H9 (cell line): ENCODE measurements at regions not wholly inside any gene's neighbourhood (a gene's known extent, or its start where the extent isn't known, plus 50 kb on each side); places are given as distances from the start of the nearest gene placed in this dataset.
A peak's percentile ranks its signal among the peaks of the same experiment; 100 is the strongest.

Experiments
- DNase-seq: peaks from one replicate; pipeline ENCODE4 v3.0.0-alpha.2; 2017
- H2AFZ ChIP-seq: one replicate; pipeline ENCODE4 v1.6.1; 2013; ENCODE audit warnings: mild to moderate bottlenecking, low read length, control low read depth, moderate library complexity
- H2AK5ac ChIP-seq: 2 replicates; pipeline ENCODE4 v1.6.1; 2013; ENCODE audit warnings: low read length, control low read depth, mixed read lengths; ENCODE audit not compliant: insufficient read length
- H2BK120ac ChIP-seq: one replicate; pipeline ENCODE4 v1.6.1; 2013; ENCODE audit warnings: low read depth, mild to moderate bottlenecking, low read length, control low read depth, inconsistent platforms; ENCODE audit not compliant: poor library complexity, severe bottlenecking
- H2BK12ac ChIP-seq: 2 replicates; pipeline ENCODE4 v1.6.1; 2013; ENCODE audit warnings: low read length, control low read depth, mixed read lengths, low read depth; ENCODE audit not compliant: insufficient read length
- H2BK15ac ChIP-seq: 2 replicates; pipeline ENCODE4 v1.6.1; 2013; ENCODE audit warnings: low read depth, low read length, control low read depth
- H2BK20ac ChIP-seq: one replicate; pipeline ENCODE4 v1.6.1; 2013; ENCODE audit warnings: low read depth, mild to moderate bottlenecking, low read length, control low read depth, inconsistent platforms; ENCODE audit not compliant: poor library complexity, severe bottlenecking
- H2BK5ac ChIP-seq: 2 replicates; pipeline ENCODE4 v1.6.1; 2013; ENCODE audit warnings: low read length, control low read depth, mixed read lengths; ENCODE audit not compliant: insufficient read length
- H3K14ac ChIP-seq: 2 replicates; pipeline ENCODE4 v1.6.1; 2013; ENCODE audit warnings: low read length, control low read depth; ENCODE audit not compliant: insufficient read depth
- H3K18ac ChIP-seq: 2 replicates; pipeline ENCODE4 v1.6.1; 2013; ENCODE audit warnings: low read depth, mild to moderate bottlenecking, mixed read lengths, low read length, control low read depth; ENCODE audit not compliant: insufficient read length
- H3K23ac ChIP-seq: 2 replicates; pipeline ENCODE4 v1.6.1; 2013; ENCODE audit warnings: low read length, control low read depth, mixed read lengths, low read depth; ENCODE audit not compliant: insufficient read length
- H3K23me2 ChIP-seq: 2 replicates; pipeline ENCODE4 v1.6.1; 2013; ENCODE audit warnings: low read depth, mild to moderate bottlenecking, mixed read lengths, low read length, control low read depth; ENCODE audit not compliant: insufficient read length, poor library complexity, severe bottlenecking
- H3K27ac ChIP-seq: 2 replicates; pipeline ENCODE4 v1.5.1; 2013; ENCODE audit warnings: low read length, control low read depth, mixed read lengths, low read depth; ENCODE audit not compliant: insufficient read length
- H3K27me3 ChIP-seq: 2 replicates; pipeline ENCODE4 v1.6.1; 2013; ENCODE audit warnings: low read length, control low read depth, inconsistent platforms; ENCODE audit not compliant: insufficient read depth
- H3K4ac ChIP-seq: 2 replicates; pipeline ENCODE4 v1.6.1; 2013; ENCODE audit warnings: low read depth, mild to moderate bottlenecking, control low read depth, inconsistent platforms, low read length, moderate library complexity
- H3K4me1 ChIP-seq: 2 replicates; pipeline ENCODE4 v1.6.1; 2013; ENCODE audit warnings: low read length, control low read depth, inconsistent platforms; ENCODE audit not compliant: insufficient read depth
- H3K4me2 ChIP-seq: 2 replicates; pipeline ENCODE4 v1.6.1; 2013; ENCODE audit warnings: low read length, control low read depth, mixed read lengths; ENCODE audit not compliant: insufficient read length, insufficient read depth
- H3K56ac ChIP-seq: 2 replicates; pipeline ENCODE4 v1.6.1; 2013; ENCODE audit warnings: low read depth, mild to moderate bottlenecking, mixed read lengths, low read length, control low read depth; ENCODE audit not compliant: insufficient read length
- H3K79me1 ChIP-seq: 2 replicates; pipeline ENCODE4 v1.6.1; 2013; ENCODE audit warnings: low read depth, mild to moderate bottlenecking, moderate library complexity, low read length, control low read depth, inconsistent platforms; ENCODE audit not compliant: insufficient read depth, poor library complexity, severe bottlenecking
- H3K79me2 ChIP-seq: 2 replicates; pipeline ENCODE4 v1.6.1; 2013; ENCODE audit warnings: low read length, control low read depth, inconsistent platforms; ENCODE audit not compliant: insufficient read depth
- H3K9ac ChIP-seq: 2 replicates; pipeline ENCODE4 v1.6.1; 2013; ENCODE audit warnings: low read length, control low read depth, mixed read lengths; ENCODE audit not compliant: insufficient read length; ENCODE audit errors: extremely low read depth
- H3K9me3 ChIP-seq: one replicate; pipeline ENCODE4 v1.6.1; 2013; ENCODE audit warnings: low read depth, low read length, inconsistent platforms; ENCODE audit not compliant: control insufficient read depth
- H3T11ph ChIP-seq: one replicate; pipeline ENCODE4 v1.6.1; 2013; ENCODE audit warnings: mild to moderate bottlenecking, low read length, control low read depth, inconsistent platforms
- H4K20me1 ChIP-seq: one replicate; pipeline ENCODE4 v1.6.1; 2013; ENCODE audit not compliant: control insufficient read depth, insufficient read length, insufficient read depth
- H4K5ac ChIP-seq: 2 replicates; pipeline ENCODE4 v1.6.1; 2013; ENCODE audit warnings: low read depth, mild to moderate bottlenecking, mixed read lengths, low read length, control low read depth; ENCODE audit not compliant: insufficient read length
- H4K8ac ChIP-seq: replicated peaks from 2 replicates; pipeline ENCODE4 v1.6.1; 2013; ENCODE audit warnings: low read length, control low read depth, mixed read lengths, low read depth; ENCODE audit not compliant: insufficient read length
- H4K91ac ChIP-seq: 2 replicates; pipeline ENCODE4 v1.6.1; 2013; ENCODE audit warnings: low read depth, mild to moderate bottlenecking, moderate library complexity, mixed read lengths, low read length, control low read depth; ENCODE audit not compliant: insufficient read length
- H3K27ac Mint-ChIP-seq, 3 experiments: 2 replicates in 2 of 3; 3 replicates in 1 of 3; pipeline ENCODE4 v1.8.0; 2020 to 2021; ENCODE audit warnings: mixed read lengths in 3 of 3, mild to moderate bottlenecking in 1 of 3, moderate library complexity in 1 of 3
- H3K27me3 Mint-ChIP-seq: 2 replicates; pipeline ENCODE4 v1.8.0; 2021; ENCODE audit warnings: low read depth, mild to moderate bottlenecking, moderate library complexity, mixed read lengths
- H3K36me3 Mint-ChIP-seq, 3 experiments: 2 replicates in 2 of 3; 3 replicates in 1 of 3; pipeline ENCODE4 v1.8.0; 2020 to 2021; ENCODE audit warnings: low read depth in 3 of 3, mixed read lengths in 3 of 3; ENCODE audit not compliant: insufficient read depth in 1 of 3
- H3K4me1 Mint-ChIP-seq, 2 experiments: 2 replicates each; pipeline ENCODE4 v1.8.0; 2020; ENCODE audit warnings: mixed read lengths in 2 of 2
- H3K4me3 Mint-ChIP-seq, 2 experiments: 2 replicates in 1 of 2; 3 replicates in 1 of 2; pipeline ENCODE4 v1.8.0; 2020 to 2021; ENCODE audit warnings: mild to moderate bottlenecking in 2 of 2, mixed read lengths in 2 of 2, moderate library complexity in 1 of 2
- H3K9me3 Mint-ChIP-seq, 2 experiments: 2 replicates in 1 of 2; 3 replicates in 1 of 2; pipeline ENCODE4 v1.8.0; 2020; ENCODE audit warnings: mild to moderate bottlenecking in 2 of 2, mixed read lengths in 2 of 2, moderate library complexity in 1 of 2
- WGBS: extraction: QIAGEN DNeasy Blood & Tissue Kit; methylation state at CpG from one replicate; pipeline ENCODE4 v1.1.7; 2013; ENCODE audit warnings: missing lambda C conversion rate, low lambda C conversion rate, mixed read lengths; ENCODE audit not compliant: insufficient read length; ENCODE audit errors: extremely low coverage; 5-methylcytosine and 5-hydroxymethylcytosine counted together
- TF ChIP-seq, protein P1 (sequence below): fragments of 200-600 bp; sonication (generic); conservative IDR thresholded peaks from 3 replicates; pipeline ENCODE4 v1.8.0; 2021; ENCODE audit warnings: antibody characterized with exemption, mild to moderate bottlenecking

GRCh38 chr21:38622081-38622826 lies 124.0 kb upstream of the ERG start:
- H3K36me3 Mint-ChIP-seq = no peaks in the 10 kb centered on the region
- H3K27me3 Mint-ChIP-seq = no peaks in the 10 kb centered on the region
- no peak overlapping the region for H2BK15ac ChIP-seq
- H3K9me3 ChIP-seq = no peaks in the 10 kb centered on the region
- H3K4me1 Mint-ChIP-seq = no peaks in the 10 kb centered on the region
- no peak for DNase-seq
- H2BK120ac ChIP-seq = no peak overlapping the region
- no peak overlapping the region for H2AFZ ChIP-seq
- no peak overlapping the region for H3K14ac ChIP-seq
- no peak overlapping the region for H3K4ac ChIP-seq
- TF ChIP-seq, protein P1, sequence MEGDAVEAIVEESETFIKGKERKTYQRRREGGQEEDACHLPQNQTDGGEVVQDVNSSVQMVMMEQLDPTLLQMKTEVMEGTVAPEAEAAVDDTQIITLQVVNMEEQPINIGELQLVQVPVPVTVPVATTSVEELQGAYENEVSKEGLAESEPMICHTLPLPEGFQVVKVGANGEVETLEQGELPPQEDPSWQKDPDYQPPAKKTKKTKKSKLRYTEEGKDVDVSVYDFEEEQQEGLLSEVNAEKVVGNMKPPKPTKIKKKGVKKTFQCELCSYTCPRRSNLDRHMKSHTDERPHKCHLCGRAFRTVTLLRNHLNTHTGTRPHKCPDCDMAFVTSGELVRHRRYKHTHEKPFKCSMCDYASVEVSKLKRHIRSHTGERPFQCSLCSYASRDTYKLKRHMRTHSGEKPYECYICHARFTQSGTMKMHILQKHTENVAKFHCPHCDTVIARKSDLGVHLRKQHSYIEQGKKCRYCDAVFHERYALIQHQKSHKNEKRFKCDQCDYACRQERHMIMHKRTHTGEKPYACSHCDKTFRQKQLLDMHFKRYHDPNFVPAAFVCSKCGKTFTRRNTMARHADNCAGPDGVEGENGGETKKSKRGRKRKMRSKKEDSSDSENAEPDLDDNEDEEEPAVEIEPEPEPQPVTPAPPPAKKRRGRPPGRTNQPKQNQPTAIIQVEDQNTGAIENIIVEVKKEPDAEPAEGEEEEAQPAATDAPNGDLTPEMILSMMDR = no peak
- no peak overlapping the region for H2BK12ac ChIP-seq
- H2BK20ac ChIP-seq = no peak overlapping the region
- H3K27ac ChIP-seq = no peak overlapping the region
- no peaks in the 10 kb centered on the region for H3K4me1 ChIP-seq
- 100% methylated on average over 4 of the region's 12 CpGs for WGBS
- no peak overlapping the region for H4K5ac ChIP-seq
- H3K18ac ChIP-seq = no peak overlapping the region
- no peaks in the 10 kb centered on the region for H3K27me3 ChIP-seq
- no peaks in the 10 kb centered on the region for H3K79me2 ChIP-seq
- no peak overlapping the region for H3K4me2 ChIP-seq
- no peak overlapping the region for H2BK5ac ChIP-seq
- H3K79me1 ChIP-seq = no peaks in the 10 kb centered on the region
- H3K56ac ChIP-seq = no peak overlapping the region
- H3K9ac ChIP-seq = no peak overlapping the region
- H3K9me3 Mint-ChIP-seq = no peaks in the 10 kb centered on the region
- no peak overlapping the region for H4K91ac ChIP-seq
- no peaks in the 10 kb centered on the region for H3K23me2 ChIP-seq
- H3K27ac Mint-ChIP-seq = no peak overlapping the region
- H3K4me3 Mint-ChIP-seq = no peak overlapping the region
- no peak overlapping the region for H3T11ph ChIP-seq
- H3K23ac ChIP-seq = no peak overlapping the region
- H4K8ac ChIP-seq = peak overlapping the region; percentile 1
- H2AK5ac ChIP-seq = no peak overlapping the region
- no peaks in the 10 kb centered on the region for H4K20me1 ChIP-seq
